ENCODE measurements at regions not wholly inside any gene's neighbourhood (a gene's known extent, or its start where the extent isn't known, plus 50 kb on each side); places are given as distances from the start of the nearest gene placed in this dataset.

GRCh38 chr2:236908439-236909192 lies 177.1 kb upstream of the COPS8 start:
- no peak for TF ChIP-seq CTCF (IDR thresholded peaks at IDR 0.05; ENCODE audit: low read length)
- TF ChIP-seq EZH2 (optimal IDR thresholded peaks at IDR 0.05; ENCODE audit: low read depth, low read length): no peak
- TF ChIP-seq EZH2phosphoT487 (IDR thresholded peaks at IDR 0.05; ENCODE audit: low read length): no peak
